ENCODE measurements at regions not wholly inside any gene's neighbourhood (a gene's known extent, or its start where the extent isn't known, plus 50 kb on each side); places are given as distances from the start of the nearest gene placed in this dataset.

DNA sequence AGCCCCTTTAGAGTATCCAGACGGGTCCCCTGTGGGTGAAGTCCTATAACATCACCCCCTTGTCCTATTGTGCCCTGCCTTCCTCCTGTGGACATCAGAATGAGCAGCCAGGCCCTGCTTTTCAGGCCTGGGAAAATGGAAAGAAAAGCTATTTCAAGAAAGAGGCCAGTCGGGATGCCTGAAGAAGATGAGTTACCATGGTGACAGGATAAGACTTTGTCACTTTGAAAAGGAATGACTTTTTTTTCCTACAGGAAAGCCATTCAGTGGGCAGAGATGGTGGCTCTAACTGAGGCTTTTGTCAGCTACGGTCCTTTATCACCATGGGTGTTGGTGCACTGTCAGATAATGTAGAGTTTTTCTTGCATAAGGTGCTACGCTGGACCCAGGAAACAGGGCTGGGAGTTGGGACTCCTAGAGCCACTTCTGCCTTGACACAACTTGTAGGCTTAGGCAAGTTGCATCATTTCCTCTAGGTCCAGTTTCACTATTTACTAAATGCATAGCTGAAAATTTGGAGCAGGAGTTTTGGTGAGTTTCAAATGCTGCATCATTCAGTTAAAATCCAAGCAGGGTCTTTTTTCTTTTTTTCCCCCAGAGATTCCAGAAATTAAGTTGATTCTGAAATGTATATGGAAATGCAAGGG is 179.0 kb upstream of the ADRA1D start:
- no peak for DNase-seq

DNA sequence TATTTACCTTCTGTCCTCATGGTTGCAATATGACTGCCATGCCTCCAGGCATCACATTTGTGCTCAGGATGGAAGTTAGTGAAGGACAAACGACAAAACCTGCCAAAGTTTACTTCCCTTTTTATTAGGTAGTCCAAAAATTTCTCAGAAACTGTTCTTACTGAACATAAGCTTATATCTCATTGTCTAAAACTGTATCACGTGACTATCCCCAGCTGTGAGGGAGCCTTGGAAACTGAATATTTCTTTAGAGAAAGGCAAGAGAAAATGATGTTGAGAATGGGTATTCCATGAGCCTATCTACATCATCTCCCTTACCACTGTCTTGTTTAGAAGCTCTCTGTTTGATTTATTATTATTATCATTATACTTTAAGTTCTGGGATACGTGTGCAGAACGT is 169.1 kb upstream of the ADRA1D start:
- DNase-seq = no peak

DNA sequence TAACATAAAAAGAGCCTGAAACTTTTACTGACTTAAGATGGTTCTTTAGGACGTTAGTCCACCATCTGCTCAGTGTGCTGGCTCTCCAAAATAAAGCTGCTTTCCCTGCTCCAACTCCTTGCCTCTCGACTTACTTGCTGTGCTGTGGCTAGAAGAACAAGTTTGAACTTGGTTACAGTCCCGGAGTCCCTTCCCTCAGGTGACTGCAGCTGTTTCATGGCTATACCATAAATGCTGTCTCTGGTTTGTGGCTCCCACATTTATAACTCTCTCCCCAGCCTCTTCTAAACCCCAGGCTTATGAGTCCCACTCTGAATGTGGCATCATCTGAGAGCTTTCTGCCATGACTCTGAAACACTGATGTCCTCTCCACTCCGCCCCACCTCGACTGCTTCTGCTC is 166.2 kb upstream of the ADRA1D start:
- DNase-seq = no peak

DNA sequence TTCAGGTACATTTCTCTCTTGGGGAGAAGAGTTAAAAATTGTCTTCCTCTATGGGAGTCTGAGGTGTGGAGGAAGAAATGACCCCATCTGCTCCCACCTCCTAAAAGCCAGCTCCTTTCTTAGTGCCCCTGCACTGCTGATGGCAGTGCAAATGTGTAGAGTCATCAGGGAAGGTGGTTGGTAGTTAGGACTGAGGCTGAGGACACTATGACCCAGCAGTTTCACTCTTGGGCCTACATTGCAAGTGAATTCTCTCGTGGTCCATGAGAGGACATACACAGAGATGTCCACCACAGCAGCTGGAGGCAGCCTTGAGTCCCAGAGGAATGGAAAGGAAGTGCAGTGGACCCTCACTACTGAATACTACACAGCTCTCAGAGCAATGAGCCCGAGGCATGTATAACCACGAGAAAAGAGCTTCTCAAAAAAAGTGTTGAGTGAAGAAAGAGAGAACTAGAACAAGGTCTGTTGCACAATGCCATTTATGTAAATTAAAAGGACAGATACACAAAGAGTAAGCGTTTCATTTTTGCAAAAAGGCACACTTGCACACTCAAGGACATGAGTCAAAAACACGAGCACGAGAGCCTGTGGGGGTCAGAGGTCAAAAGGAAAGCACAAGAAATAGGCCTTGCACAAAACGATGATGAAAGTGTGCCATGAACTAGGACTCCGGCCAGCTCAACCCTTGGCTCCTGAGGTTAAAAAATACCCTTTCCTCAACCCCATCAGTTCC is 164.4 kb upstream of the ADRA1D start:
- DNase-seq = no peak

DNA sequence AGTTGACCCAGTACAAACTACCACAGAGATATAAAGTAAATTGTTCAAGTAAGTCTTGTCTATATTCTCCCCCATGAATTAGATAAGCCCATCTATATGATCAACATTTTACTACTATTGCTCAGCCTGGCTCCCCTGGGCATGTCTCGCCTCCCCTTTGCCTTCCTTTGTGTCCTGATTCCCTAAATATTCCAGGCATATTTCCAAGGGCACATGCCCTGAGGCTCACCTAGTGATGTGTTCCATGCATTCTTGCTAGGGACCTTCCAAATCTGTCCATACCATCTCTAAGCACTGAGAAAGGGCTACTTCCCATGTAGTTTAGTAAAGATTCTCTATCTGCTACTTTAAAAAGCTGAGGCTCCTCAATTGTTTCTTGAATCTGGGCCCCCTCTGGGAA is 163.1 kb upstream of the ADRA1D start:
- DNase-seq = no peak

DNA sequence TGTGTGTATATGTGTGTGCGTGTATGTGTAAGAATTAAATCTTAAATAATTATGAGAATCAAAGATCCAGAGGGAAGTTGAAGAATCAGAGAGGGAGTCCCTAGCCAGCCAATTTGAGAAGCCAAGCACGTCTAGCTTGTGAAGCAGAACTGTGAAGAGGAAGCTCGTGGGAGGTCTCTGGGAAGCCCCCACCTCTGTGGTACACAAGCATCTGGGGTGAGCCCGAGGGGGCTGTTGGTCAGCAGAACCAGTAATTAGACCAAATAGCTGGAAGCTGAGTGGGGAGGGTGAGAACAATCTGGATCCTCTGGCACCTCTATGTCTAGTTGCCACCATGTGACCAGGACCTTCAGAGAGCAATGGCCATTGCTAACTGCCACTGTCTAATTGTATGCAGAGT is 162.7 kb upstream of the ADRA1D start:
- DNase-seq = no peak

DNA sequence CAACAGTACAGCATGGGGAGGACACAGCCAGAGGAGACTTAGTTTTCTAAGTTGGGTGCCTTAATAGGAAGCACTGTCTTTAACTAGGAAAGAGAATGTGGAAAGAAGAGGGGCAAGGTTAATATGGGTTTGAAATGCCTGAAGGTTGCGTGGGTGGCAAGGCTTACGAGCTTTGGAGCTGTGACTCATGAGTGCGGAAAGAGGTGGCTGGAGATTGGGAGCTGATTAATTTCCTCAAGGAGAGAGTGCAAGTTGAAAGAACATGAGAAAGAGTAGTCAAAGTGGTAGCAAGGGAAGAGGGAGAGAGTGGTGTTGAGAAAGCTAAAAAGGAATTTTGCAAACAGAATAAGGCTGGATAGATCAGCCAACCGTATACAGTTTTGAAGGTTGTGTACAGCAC is 157.5 kb upstream of the ADRA1D start:
- no peak for DNase-seq

DNA sequence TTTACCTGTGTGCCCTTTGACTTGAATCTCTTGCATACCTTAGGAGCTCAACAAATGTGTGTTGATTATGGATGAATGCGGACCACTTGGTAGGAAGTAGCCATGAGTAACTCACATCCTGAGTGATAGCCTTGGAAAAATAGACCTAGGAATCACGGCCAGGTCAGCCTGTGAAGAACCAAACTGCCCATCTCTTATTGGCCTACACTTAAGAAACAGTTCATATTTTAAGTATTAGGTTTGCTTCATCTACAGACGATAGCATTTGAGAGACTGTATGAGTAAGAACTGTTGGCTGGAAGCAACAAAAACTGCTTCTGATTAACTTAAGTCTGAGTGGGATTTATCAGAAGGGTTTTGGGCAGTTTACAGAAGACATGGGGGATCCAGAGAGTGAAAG is 152.5 kb upstream of the ADRA1D start:
- no peak for DNase-seq

DNA sequence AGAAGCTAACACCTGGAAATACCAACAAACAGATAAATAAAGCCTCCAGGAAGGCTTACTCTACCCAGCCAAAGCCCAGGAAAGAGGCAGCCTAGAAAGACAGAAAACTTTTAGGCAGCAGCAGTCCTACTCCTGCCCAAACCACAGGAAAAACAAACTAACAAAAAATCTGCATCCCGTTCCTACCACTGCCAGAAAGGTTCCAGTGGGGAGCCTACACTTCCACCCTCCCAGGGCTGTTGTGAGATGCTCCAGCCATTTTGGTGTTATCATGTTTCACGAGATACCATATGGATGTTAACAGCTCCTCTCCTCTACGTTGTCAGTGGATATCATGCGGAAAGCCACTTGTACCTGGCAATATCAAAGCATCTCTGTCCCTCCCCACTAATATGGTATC is 135.9 kb upstream of the ADRA1D start:
- DNase-seq = no peak

DNA sequence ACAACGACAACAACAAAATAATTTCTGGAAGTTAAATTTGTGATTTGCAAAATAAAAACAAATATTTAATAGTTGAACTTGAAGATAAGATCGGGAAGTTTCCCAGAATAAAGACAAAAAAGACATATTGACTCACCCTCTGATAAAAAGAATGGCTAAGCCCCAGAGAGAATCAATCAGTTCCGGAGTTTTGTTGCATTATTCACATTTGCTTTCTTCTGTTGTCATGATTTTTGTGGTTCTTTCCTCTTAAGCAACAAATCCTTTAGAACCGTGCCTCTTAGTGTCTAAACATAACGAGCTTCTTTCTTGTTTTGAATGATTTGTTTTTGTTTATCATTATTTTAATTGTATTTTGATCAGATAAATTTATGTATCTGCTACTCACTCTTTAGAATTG is 134.9 kb upstream of the ADRA1D start:
- no peak for DNase-seq

DNA sequence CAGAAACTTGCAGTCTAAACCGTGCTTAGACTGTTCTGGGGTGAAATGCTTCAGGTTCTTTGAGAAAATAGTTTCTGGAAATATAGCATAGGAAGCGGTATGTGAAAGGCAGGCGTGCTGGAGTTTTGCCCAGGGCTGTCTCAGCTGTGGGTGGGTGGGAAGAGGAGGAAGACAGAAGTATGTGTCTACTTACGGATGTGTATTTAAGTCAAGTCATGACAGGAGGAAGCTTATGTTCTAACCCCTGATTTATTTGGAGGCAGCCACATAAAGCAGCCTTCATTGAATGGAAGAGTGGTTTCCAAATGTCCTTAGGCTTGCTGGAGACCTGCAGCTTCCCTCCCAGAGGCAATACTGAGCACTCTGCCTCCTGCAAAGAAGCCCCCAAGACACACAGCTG is 126.8 kb upstream of the ADRA1D start:
- DNase-seq = no peak

DNA sequence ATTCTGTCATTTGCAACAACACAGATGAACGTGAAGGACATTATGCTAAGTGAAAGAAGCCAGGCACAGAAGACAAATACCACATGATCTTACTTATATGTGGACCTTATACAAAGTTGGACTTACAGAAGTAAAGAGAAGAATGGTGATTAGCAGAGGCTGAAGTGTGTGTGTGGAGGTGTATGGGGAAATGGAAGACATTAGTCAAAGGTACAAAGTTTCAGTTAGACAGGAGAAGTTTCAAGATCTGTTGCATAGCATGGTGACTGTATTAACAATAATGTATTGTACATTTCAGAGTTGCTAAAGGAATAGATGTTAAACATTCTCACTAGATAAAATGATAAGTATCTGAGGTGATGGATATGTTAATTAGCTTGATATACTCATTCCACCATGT is 124.4 kb upstream of the ADRA1D start:
- DNase-seq = no peak

DNA sequence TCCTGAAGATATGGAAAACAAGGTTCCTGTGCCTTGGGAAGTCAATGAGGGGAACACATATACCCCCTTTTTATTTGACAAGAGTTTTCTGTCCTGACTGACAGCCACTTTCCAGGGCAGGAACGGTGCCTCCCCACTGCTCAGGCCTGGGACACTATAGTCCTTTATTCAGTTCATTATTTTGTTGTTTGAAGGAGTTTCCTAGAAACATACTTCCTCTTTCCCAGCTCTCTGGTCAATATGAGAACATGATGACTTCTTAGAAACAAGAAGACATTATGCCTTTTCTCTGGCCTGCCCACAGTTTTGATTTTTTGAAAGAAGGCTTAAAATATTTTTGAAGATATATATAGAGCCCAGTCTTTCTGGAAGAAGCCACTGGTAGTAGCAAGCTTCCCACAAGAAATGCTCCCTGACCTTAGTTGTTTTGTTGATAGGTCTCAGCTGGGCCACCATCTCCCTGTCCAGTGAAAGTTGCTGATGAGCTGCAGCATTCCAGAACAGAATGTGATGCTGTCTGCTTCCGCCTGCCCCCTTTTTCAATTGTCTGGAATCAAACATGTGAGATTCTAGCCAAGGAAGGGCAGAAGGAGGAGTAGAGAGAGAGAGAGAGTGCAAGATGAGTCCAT is 122.7 kb upstream of the ADRA1D start:
- DNase-seq = no peak

DNA sequence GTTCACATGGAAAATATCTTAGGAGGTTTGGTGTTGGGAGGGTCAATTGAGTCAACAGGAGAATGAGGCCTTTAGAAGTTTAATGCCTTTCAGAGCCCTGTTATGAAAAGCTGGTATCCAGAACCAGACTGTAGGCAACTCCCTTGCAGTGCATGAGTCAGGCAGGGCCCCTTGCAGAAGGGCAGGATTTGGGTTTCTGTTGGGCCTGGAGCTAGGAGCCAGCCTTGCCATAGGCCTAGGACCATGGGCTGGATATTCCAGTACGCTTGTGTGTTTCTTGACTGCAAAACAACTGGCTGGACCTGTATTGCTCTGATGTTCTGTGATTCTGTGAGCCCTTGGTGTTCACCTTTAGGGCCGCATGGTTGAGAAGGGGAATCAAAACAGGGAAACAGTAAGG is 121.8 kb upstream of the ADRA1D start:
- DNase-seq = no peak

DNA sequence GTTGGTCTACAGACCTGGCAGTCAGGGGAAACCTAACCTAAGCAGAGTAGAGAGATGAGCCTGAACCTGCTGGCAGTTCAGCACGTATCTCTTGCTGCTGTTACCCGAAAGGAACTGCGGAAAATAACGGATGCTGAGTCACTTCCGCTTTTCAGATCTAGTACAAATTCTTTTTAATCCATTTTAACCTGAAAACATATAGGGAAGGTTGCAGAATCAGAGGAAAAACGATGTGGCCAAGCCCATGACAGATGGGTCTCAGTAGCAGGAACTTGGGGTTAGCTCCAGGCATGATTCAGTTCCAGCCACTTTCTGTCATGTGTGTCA is 120.7 kb upstream of the ADRA1D start:
- DNase-seq = no peak

DNA sequence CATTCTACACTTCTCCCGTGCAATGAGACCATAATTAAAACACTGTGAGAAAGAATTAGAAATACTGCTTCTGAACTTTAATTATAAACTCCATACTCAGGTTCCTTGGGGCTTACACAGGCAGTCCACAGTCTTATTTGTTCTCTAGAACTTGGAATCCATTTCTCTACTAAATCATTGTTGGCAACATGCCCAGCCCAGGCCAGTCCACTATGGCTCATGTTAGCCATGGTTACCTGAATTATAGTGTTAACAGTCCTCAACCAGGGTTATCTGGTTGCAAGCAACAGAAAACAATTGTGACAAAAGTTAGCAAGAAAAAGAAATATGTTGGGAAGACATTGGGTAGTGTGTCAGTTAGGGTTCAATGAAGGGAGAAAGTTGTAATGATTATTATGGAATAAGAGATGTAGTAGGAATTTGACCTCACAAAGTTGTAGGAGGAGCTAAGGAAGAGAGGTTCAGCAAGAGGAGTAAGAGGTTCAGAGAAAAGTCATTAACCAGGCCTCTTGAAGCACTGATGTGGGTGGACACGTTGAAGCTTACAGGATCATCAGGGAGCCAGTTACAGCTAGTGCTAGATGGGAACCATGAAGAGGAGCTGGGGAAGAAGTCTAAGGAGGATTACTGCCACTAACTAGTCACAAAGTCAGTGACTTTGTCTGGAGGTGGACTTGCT is 120.2 kb upstream of the ADRA1D start:
- no peak for DNase-seq

DNA sequence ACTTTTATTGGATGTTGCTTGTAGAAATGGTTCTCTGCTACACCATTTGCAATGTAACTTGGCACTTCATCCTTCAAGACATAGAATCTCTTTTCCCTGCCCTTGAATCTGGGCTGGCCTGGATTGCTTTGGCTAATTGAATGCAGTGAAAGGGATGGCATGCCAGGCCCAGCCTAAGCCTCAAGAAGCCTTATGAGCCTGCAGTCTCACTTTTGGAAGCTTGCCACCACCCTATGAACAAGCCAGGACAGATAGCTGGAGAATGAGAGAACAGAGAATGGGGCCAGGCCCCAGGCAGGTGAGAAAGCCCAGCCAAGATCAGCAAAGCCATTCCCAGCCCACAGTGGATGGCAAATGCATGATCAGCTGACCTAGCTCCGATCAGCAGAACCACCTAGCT is 117.0 kb upstream of the ADRA1D start:
- DNase-seq = no peak

DNA sequence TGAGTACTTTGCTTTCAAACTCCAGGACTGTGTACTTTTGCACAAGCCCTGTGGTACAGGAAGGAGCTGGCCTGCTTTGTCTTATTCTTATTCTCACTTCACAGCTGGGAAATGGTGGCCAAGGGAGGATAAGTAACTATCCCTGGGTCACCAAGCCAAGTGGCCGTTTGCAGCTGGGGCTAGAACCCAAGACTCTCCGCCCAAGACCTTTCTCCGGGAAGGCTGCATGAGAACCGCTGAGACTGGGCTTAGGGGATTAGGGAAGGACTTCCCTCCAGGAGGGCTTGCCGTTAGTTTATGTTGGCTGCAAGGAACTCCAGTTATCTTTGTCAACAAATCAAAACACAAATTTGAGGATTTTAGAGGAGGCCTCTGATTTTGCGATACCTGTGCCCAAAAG is 109.5 kb upstream of the ADRA1D start:
- no peak for DNase-seq

DNA sequence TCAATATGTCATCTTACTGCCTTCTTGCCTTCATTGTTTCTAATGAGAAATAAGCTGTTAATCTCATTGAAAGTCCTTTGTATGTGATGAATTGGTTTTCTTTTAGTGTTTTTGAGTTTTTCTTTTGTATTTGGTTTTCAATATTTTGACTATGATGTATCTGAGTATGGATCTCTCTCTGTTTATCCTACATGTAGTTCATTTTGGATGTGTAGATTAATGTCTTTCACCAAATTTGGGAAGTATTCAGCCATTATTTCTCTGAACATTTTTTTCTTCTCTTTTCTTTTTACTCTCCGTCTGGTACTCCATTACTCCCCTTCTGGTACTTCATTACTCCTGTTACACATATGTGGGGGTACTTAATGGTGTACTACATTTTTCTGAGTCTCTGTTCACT is 103.3 kb upstream of the ADRA1D start:
- no peak for DNase-seq

DNA sequence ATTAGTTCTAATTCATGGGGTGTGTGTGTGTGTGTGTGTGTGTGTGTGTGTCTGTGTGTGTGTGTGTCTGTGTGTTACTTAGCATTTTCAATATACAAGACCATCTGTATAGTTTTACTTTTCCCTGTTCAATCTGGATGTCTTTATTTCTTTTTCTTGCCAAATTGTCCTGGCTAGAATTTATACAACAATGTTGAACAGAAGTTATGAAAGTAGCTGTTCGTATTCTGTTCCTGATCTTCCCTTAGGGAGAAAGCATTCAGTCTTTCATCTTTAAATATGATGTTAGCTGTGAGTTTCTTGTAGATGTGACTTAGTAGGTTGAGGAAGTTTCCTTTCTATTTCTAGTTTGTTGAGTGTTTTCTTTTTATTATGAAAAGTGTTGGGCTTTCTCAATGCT is 101.0 kb upstream of the ADRA1D start:
- DNase-seq = no peak

DNA sequence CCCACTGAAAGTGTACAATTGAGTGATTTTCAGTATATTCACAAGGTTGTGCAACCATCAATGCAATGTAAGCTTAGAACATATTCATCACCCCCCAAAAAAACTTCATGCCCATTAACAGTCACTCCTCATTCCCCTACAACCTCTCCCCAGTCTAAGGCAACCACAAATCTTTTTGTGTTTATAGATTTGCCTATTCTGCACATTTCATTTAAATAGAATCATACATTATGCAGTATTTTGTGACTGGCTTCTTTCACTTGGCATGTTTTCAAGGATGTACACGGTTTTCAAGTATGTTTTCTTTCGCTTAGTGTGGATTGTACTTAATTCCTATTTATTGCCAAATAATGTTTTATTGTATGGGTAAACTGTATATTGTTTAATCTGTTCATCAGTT is 95.6 kb upstream of the ADRA1D start:
- DNase-seq = no peak

DNA sequence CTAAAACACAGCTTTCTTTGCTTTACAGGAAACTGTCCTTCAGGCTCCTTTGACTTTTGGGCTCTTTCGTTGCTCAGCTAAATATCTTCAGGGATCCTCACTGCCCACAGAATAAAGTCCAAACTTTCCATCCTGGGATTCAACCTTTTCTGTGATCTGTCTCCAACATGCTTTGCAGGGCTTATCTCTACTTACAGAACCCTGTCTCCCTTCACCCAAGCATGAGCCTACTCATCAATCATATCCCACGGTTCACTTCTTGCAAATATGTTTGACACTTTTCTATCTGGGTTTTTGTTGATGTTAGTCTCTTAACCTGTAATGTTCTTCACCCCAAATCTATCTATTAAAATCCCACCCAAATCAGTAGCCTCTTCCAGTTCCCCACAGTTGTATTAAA is 93.5 kb upstream of the ADRA1D start:
- DNase-seq = no peak

DNA sequence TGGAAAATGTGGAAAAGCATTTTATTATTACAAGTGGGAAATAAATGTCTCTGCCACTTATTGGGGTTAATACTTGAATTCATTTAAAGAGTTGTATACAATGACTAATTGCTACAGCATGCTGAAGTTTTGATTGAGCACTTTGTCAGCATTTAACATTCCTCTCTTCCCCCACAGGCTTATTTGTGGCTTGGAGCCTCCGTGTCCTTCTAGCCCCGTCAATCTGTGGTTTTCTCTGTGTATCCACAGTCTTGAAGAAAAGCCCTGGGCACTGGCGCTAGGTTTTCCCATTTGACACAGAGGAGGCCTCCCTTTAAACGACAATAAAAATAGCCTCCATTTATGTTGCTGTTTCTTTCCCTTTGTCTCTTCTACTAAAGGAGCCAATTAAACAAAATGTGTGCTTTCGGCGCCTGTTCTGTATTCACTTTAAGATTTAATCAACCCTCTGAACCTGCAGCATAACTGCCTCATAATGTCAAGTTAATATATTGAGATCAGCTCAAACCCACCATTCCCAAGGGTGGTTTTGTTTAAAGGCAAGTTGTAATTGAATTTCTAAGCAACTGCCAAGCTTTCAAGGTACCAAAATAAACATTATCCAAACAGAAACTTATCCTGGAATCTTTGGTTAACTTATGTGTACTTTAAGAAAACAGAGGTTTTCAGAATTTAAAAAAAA is 92.9 kb upstream of the ADRA1D start:
- DNase-seq = no peak

DNA sequence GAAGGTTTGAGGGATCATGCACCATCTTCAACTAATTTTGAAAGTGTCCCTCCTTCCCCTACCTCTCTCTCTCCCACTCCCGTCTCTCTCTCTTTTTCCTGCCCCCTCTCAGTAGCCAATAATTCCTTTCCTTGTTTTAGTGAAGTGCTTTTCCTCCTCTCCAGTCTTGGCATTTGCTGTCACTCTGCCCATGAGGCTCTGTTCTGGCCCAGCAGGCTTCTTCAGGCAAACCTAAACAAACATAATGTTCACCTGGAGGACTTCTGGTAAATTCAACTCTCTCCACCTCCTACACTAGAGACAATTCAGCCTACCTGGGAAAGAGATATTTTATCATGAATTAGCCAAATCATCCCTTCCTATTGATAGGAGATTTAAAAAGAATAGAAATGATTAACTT is 86.6 kb upstream of the ADRA1D start:
- DNase-seq = no peak

All from NCI-H1105 treated with DMSO at 0.1 percent for 48 hours (cell line).